ENCODE measurements at regions not wholly inside any gene's neighbourhood (a gene's known extent, or its start where the extent isn't known, plus 50 kb on each side); places are given as distances from the start of the nearest gene placed in this dataset.
"Not testable (repeated sequence)": the region's sequence is repeated elsewhere in the genome, so short reads cannot be mapped to it uniquely, and the experiment has no call there.

- DNase-seq (ENCODE audit: low spot score): no peak
Measured at GRCh38 chr18:34480162-34480700, 229.9 kb upstream of the DTNA start.

GRCh38 chr18:34482204-34482603 is 227.9 kb upstream of the DTNA start:
- no peak for DNase-seq (ENCODE audit: low spot score)

GRCh38 chr18:34483198-34483597 is 226.9 kb upstream of the DTNA start:
- no peak for DNase-seq (ENCODE audit: low spot score)

- DNase-seq (ENCODE audit: low spot score): no peak
Measured at GRCh38 chr18:34491719-34492118, 218.4 kb upstream of the DTNA start.

DNA sequence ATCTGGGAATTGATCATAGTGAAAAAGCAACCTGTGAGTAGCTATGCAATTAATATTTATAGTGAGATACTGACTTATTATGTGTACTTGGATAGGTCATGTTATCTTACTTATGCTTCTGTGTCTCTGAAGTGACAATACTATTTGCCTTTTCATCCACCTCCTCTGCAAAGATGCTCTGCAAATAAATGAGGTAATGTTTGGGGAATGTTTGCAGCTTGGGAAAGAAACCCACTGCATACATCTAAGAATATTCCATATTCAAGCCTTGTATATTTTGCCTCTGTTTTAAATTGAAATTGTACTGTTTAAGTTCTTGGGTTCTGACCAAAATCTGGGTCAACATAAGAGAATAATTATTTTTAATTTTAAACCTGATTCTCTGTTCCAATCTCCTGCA is 217.4 kb upstream of the DTNA start:
- no peak for DNase-seq (ENCODE audit: low spot score)

DNA sequence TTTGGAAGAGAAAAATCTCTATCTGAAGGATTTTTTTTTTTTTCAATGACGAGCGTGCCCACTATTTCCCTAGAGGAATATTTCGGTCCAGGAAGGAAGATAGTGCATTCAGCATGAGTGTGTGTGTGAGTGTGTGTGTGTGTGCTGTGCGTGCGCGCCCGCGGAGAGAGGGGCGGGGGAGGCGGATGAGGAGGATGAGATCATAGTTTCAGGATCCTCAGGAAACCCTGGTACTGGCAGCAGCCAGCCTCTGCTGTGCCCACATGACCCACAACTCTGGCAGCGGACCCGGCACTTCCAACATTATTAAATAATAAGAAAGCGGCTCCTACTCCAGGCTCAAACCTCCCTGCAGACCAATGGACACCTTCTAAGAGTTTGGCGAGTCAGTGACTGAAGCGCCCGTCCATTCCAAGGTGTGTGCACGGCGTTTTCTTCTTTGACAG is 217.0 kb upstream of the DTNA start:
- DNase-seq (ENCODE audit: low spot score): peak; percentile 28

GRCh38 chr18:34493566-34494358 is 216.3 kb upstream of the DTNA start:
- peak; percentile 11 for DNase-seq (ENCODE audit: low spot score)

DNA sequence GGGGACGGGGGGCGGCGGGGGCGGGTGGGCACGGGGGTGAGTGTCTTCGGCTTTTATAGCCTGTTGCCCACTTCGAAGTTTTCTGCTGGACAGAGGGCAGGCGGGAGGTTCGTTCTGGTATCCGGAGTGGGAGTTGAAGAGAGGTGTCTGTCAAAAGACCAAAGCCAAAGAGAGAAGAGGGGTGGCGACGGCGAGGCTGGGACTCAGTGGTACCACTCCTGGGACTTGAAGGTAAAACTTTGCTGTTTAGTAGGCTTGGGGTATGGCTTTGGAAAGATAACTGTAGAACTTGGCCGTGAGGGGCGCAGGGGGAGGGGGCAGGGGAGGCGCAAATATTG is 215.8 kb upstream of the DTNA start:
- no peak for DNase-seq (ENCODE audit: low spot score)

GRCh38 chr18:34495506-34495905 is 214.6 kb upstream of the DTNA start:
- no peak for DNase-seq (ENCODE audit: low spot score)

DNA sequence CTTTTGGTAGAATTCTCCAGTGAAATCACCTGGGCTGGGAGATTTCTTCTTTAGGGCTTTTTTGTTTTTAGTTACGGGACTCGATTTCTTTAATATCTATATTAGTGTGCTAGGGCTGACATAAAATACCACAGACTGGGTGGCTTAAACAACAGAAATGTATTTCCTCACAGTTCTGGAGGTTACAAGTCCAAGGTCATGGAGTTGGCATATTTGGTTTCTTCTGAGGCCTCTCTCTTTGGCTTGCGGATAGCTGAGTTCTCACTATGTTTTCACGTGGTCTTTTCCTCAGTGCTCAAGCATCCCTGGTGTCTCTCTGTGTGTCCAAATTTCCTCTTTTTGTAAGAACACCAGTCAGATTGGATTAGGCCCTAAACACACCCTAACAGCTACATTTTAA is 208.5 kb upstream of the DTNA start:
- no peak for DNase-seq (ENCODE audit: low spot score)

GRCh38 chr18:34506198-34506597 is 203.9 kb upstream of the DTNA start:
- no peak for DNase-seq (ENCODE audit: low spot score)

DNA sequence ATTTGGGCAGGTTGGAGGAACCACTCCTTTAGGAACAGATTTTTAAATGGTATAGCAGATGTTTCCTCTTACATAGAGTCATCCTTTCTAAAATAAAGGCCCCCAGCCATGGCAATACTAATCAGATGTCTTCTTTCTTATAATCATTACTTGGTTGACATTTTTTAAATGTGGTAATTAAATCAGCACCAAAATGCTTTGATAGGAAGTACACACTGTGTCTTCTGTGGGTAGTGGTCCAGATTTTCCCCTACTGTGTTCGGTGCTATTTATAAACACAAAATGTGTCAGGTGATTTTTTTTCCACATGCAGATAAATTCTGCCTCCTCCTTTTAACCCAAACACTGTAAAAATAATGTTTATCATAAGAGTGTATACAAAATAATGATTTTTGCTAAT is 200.9 kb upstream of the DTNA start:
- DNase-seq (ENCODE audit: low spot score): no peak

DNA sequence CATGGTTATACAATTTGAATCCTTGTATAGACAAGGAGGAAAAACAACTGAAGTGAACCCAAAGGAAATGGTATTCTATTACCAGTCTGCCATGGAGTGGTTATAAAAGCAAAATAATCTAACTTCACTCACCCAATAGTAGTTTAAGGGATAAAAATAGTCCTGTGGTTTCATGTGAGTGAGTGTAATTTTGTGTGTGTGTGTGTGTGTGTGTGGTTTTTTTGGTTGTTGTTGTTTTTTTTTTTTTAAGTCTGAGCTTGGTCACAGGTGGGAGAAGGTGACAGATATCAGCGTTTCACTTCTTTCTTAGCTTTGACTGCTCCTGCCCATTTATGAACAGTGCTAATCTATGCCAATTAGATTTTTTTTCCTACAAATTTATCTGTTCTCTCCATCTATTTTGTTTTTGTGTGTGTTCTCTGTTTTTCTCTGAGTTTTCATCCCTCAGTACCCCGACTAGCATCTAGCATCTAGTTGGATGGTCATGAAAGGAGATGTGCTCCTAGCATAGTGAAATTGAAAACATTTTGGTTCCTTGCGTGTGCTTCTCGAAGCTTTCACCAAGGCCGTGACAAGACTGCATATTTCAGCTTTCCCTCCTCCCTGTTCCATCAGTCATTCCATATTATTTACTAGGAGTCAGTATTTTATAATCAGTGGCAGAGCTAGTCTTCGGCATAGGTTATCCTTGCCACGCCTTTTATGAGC is 200.1 kb upstream of the DTNA start:
- no peak for DNase-seq (ENCODE audit: low spot score)

GRCh38 chr18:34510926-34511325 is 199.2 kb upstream of the DTNA start:
- DNase-seq (ENCODE audit: low spot score): no peak

- no peak for DNase-seq (ENCODE audit: low spot score)
Measured at GRCh38 chr18:34511435-34511834, 198.7 kb upstream of the DTNA start.

GRCh38 chr18:34511879-34512278 is 198.2 kb upstream of the DTNA start:
- DNase-seq (ENCODE audit: low spot score): no peak

DNA sequence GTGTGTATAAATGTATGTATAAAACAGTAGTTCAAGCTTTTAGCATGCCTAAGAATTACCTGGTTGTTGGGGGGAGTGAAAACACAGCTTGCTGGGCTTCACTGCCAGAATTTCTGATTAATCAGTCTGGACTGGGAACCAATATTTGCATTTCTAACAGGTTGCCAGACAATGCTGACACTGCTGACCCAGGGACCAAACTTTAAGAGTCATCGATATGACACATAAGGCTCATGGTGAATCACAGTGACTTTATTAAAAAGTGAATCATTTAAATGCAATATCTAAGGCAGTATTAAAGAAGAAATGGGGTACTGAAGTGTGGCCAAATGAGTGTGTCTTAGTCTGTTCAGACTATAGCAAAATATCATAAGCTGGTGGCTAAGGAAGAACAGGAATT is 195.9 kb upstream of the DTNA start:
- DNase-seq (ENCODE audit: low spot score): no peak

DNA sequence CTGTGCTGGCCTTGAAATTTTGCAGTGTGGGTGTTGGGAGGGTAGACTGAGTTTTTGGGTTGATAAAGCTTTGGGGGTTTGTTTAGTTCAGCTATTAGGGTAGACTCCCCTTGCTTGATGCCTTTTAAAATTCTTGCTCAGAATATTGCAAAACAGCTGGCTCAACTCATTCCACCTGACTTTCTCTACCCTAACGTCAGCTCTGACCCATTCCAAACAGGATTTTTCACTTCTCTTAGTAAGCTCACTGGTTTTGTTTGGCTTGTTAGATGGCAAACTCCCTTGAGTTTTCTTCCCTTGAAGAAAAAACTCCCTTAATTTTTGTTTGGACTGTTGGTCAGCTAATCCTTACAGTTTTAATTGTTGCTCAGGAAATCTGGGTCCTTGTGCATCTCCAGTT is 195.1 kb upstream of the DTNA start:
- DNase-seq (ENCODE audit: low spot score): no peak

DNA sequence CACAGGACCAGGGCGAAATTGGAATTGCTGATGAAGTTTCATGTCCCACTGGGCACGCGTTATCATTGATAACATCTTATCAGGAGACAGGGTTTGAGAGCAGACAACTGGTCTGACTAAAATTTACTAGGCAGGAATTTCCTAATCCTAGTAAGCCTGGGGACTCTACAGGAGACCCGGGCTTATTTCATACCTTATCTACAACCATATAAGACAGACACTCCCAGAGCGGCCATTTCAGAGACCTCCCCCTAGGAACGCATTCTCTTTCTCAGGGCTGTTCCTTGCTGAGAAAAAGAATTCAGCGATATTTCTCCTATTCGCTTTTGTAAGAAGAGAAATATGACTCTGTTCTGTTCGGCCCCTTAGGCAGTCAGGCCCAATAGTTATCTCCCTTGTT is 193.7 kb upstream of the DTNA start:
- DNase-seq (ENCODE audit: low spot score): not testable (repeated sequence)

- DNase-seq (ENCODE audit: low spot score): not testable (repeated sequence)
Measured at GRCh38 chr18:34516996-34517395, 193.1 kb upstream of the DTNA start.

DNA sequence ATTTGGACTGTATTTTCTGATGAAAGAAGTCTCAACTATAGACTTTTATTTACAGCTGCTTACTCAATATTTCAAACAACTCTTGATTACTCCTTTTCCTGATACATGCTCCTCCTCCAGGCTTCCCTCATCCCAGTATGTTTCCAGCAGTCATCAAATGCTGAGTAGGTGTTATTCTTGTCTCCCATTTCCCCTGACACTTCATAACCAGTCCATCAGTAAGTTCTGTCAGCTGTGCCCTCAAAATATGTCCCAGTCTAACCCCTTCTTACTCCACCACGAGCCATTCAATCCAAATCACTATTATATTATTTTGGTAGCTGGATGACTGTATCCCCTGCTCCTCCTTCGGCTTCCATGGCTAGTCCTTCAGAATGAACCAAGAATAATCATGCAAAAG is 189.1 kb upstream of the DTNA start:
- DNase-seq (ENCODE audit: low spot score): no peak

DNA sequence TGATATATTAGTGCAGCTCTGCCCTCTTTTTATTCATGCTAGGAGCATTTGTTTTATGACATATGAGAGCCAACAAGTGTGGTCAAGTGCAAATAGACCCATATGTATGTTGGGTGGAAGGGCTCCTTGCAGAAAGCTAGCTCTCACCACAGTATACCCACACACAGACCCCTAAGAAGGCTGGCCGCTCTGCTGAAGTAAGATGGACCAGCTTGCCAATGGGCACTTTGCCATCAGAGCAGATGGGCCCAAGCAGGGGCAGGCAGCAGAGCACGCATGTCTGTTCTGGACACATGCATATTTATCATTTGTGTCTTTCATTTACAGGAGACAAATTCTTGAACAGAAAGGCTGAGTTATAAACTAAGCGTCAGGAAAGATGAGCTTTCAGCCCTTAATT is 187.5 kb upstream of the DTNA start:
- DNase-seq (ENCODE audit: low spot score): no peak

GRCh38 chr18:34525244-34525643 is 184.9 kb upstream of the DTNA start:
- no peak for DNase-seq (ENCODE audit: low spot score)
